ENCODE measurements at regions not wholly inside any gene's neighbourhood (a gene's known extent, or its start where the extent isn't known, plus 50 kb on each side); places are given as distances from the start of the nearest gene placed in this dataset.

DNA sequence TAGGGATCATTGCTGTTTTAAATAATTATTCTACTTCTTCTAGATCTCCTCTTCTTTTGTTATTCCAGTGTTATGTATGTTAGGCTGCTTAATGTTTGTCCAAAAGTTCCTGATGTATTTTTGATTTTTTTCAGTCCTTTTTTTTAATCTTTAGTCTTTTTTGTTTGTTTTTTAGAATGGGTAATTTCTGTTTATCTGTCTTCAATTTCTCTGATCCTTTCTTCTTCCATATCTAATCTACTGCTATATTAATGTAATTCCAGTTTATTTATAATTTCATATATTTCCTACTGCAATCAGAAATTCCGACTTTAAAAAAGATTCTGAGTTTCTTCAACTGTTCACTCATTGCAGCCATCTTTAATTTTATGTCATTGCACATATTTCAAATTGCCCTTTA lies 452.8 kb upstream of the POT1 start:
- Histone ChIP-seq H3K36me3 (ENCODE audit: control insufficient read depth, insufficient read depth, low read length, severe bottlenecking) (no peaks in the 10 kb centered on the region), H3K9ac (ENCODE audit: low read length) (no peak overlapping the region), H3K27me3 (replicated peaks; ENCODE audit: control insufficient read depth, insufficient read depth, low read length) (no peaks in the 10 kb centered on the region), H3K4me1 (ENCODE audit: control insufficient read depth, insufficient read depth, low read length) (no peaks in the 10 kb centered on the region), H3K9me3 (ENCODE audit: control insufficient read depth, low read length) (peaks cover 16% of the 10 kb centered on the region), H3K4me3 (ENCODE audit: low read length) (no peak overlapping the region)
- DNase-seq (ENCODE audit: low read depth): no peak

DNA sequence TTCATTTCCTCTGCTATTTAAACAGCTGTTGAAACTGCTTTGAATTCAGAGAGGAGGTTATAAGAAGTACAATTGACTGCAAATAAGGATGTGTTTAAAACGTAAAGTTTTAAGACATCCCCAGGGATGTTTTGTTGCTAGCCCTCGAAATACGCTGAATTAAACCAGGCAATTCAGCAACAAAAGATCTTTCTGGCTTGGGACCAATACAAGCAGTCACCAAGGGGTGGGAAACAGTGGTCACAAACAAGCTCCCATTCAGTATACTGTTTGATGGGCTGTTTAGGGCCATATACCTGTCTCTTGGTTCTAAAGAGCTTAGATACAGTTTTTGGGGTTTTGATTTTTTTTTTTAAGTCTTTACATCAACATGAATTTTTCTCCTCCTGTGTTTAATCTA lies 446.3 kb upstream of the POT1 start:
- Histone ChIP-seq H3K4me1 (ENCODE audit: control insufficient read depth, insufficient read depth, low read length) (no peaks in the 10 kb centered on the region), H3K9me3 (ENCODE audit: control insufficient read depth, low read length) (no peaks in the 10 kb centered on the region), H3K27me3 (replicated peaks; ENCODE audit: control insufficient read depth, insufficient read depth, low read length) (no peaks in the 10 kb centered on the region), H3K36me3 (ENCODE audit: control insufficient read depth, insufficient read depth, low read length, severe bottlenecking) (no peaks in the 10 kb centered on the region), H3K4me3 (ENCODE audit: low read length) (no peak overlapping the region), H3K9ac (ENCODE audit: low read length) (no peak overlapping the region)
- DNase-seq (ENCODE audit: low read depth): no peak

DNA sequence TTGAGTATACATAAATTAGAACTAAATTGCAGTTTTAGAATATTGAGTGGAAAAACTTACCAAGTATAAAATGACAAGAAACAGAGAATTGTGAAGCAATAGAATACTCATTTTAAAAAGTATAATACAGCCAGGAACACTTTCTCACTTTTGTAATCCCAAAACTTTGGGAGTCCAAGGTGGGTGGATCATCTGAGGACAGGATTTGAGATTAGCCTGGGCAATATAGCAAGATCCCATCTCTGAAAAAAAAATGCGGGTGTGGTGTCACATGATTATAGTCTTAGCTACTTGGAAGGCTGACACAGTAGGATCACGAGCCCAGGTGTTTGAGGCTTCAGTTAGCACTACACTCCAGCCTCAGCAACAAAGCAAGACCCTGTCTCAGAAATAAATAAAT lies 440.9 kb upstream of the POT1 start:
- no peak overlapping the region for H3K9ac ChIP-seq (ENCODE audit: low read length)
- H3K4me1 ChIP-seq (ENCODE audit: control insufficient read depth, insufficient read depth, low read length): no peaks in the 10 kb centered on the region
- DNase-seq (ENCODE audit: low read depth): no peak
- H3K9me3 ChIP-seq (ENCODE audit: control insufficient read depth, low read length): no peaks in the 10 kb centered on the region
- no peaks in the 10 kb centered on the region for H3K27me3 ChIP-seq (replicated peaks; ENCODE audit: control insufficient read depth, insufficient read depth, low read length)
- H3K4me3 ChIP-seq (ENCODE audit: low read length): no peak overlapping the region
- H3K36me3 ChIP-seq (ENCODE audit: control insufficient read depth, insufficient read depth, low read length, severe bottlenecking): no peaks in the 10 kb centered on the region

DNA sequence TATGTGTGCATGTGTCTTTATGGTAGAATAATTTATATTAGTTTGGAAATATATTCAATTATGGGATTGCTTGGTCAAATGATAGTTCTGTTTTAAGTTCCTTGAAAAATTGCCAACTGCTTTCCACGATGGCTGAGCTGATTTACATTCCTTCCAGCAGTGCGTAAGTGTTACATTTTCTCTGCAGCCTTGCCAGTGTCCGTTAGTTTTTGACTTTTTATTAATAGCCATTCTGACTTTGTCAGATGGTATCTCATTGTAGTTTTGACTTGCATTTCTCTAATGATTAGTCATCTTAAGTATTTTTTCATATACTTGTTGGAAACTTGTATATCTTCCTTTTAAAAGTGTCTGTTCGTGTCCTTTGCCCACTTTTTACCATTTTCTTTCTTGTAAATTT lies 434.2 kb upstream of the POT1 start:
- Histone ChIP-seq H3K4me1 (ENCODE audit: control insufficient read depth, insufficient read depth, low read length) (no peaks in the 10 kb centered on the region), H3K36me3 (ENCODE audit: control insufficient read depth, insufficient read depth, low read length, severe bottlenecking) (no peaks in the 10 kb centered on the region), H3K4me3 (ENCODE audit: low read length) (no peak overlapping the region), H3K9ac (ENCODE audit: low read length) (no peak overlapping the region), H3K9me3 (ENCODE audit: control insufficient read depth, low read length) (no peaks in the 10 kb centered on the region), H3K27me3 (replicated peaks; ENCODE audit: control insufficient read depth, insufficient read depth, low read length) (no peaks in the 10 kb centered on the region)
- DNase-seq (ENCODE audit: low read depth): no peak

DNA sequence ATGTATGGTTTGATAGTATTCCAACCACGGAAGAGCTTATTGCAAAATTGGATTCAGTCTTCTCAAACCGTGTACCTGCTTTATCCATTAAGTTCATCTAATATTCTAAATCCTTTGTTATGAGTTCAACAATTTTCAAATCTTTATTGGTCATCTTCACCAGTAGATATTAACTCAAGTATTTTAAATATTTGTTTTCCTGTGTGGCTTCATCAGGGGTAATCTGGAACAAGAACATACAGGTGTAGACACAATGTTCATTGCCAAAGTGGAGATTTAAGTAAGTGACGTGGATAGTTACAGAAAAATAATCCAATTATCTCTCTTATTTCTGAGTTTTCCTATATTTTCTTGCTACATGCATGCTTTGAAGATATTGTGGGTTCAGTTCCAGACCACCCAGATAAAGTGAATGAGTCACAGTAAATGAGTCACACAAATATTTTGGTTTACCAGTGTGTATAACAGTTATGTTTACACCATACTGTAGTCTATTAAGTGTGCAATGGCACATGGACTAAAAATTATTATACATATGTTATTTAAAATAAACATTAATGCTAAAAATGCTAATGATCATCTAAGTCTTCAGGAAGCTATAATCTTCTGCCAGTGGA lies 429.0 kb upstream of the POT1 start:
- no peak for DNase-seq (ENCODE audit: low read depth)
- no peak overlapping the region for H3K4me3 ChIP-seq (ENCODE audit: low read length)
- no peaks in the 10 kb centered on the region for H3K36me3 ChIP-seq (ENCODE audit: control insufficient read depth, insufficient read depth, low read length, severe bottlenecking)
- no peaks in the 10 kb centered on the region for H3K4me1 ChIP-seq (ENCODE audit: control insufficient read depth, insufficient read depth, low read length)
- no peaks in the 10 kb centered on the region for H3K27me3 ChIP-seq (replicated peaks; ENCODE audit: control insufficient read depth, insufficient read depth, low read length)
- no peaks in the 10 kb centered on the region for H3K9me3 ChIP-seq (ENCODE audit: control insufficient read depth, low read length)
- no peak overlapping the region for H3K9ac ChIP-seq (ENCODE audit: low read length)

DNA sequence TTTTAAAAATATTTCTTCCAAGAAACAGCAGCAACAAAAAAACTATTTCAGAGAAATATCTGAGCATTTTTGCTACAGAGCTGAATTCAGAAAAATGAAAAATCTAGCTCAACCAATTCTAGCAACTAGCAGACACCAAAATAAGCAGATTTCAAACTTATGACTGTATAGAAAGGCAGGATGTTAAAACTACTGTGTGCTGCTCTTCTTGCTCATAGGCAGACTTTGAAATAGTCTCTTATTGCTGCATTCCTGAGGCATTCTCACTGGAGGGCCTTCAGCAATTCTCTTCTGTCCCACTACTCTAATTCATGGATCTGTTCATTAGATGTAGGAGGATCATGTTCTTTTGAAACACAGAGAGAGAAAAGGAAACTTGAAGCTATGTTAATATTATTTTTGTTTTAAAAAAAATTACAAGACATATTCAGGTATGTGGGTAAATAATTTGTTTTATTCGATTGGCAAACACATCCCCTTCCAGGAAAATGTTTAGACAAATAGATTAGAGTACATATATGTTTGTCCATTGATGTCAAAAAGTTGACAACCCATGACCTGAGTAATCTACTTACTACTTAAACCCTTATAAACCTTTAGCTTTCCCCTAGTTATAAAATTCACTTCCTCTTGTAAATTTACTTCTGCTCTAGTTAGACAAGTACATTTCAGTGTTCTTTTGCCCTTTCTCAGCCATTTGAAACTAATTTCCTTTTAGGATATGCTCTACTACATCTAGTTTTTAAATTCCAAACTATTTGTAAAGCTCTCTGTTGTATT lies 428.2 kb upstream of the POT1 start:
- Histone ChIP-seq H3K9ac (ENCODE audit: low read length) (no peak overlapping the region), H3K36me3 (ENCODE audit: control insufficient read depth, insufficient read depth, low read length, severe bottlenecking) (no peaks in the 10 kb centered on the region), H3K4me1 (ENCODE audit: control insufficient read depth, insufficient read depth, low read length) (no peaks in the 10 kb centered on the region), H3K4me3 (ENCODE audit: low read length) (no peak overlapping the region), H3K9me3 (ENCODE audit: control insufficient read depth, low read length) (no peaks in the 10 kb centered on the region), H3K27me3 (replicated peaks; ENCODE audit: control insufficient read depth, insufficient read depth, low read length) (no peaks in the 10 kb centered on the region)
- DNase-seq (ENCODE audit: low read depth): no peak

DNA sequence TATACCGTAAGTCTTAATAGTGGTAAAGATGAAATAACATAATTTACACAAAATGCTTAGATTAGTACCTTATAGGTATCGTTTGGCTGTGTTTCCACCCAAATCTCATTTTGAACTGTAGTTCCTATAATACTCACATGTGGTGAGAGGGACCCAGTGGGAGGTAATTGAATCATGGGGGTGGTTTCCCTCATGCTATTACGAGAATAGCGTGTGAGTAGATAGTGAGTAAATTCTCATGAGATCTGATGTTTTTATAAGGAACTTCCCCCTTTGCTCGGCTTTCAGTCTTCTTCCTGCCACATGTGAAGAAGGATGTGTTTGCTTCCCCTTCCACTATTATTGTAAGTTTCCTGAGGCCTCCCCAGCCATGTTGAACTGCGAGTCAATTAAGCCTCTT lies 426.3 kb upstream of the POT1 start:
- no peak overlapping the region for H3K9ac ChIP-seq (ENCODE audit: low read length)
- no peak for DNase-seq (ENCODE audit: low read depth)
- H3K9me3 ChIP-seq (ENCODE audit: control insufficient read depth, low read length): no peaks in the 10 kb centered on the region
- H3K36me3 ChIP-seq (ENCODE audit: control insufficient read depth, insufficient read depth, low read length, severe bottlenecking): no peaks in the 10 kb centered on the region
- H3K27me3 ChIP-seq (replicated peaks; ENCODE audit: control insufficient read depth, insufficient read depth, low read length): no peaks in the 10 kb centered on the region
- H3K4me3 ChIP-seq (ENCODE audit: low read length): no peak overlapping the region
- no peaks in the 10 kb centered on the region for H3K4me1 ChIP-seq (ENCODE audit: control insufficient read depth, insufficient read depth, low read length)

DNA sequence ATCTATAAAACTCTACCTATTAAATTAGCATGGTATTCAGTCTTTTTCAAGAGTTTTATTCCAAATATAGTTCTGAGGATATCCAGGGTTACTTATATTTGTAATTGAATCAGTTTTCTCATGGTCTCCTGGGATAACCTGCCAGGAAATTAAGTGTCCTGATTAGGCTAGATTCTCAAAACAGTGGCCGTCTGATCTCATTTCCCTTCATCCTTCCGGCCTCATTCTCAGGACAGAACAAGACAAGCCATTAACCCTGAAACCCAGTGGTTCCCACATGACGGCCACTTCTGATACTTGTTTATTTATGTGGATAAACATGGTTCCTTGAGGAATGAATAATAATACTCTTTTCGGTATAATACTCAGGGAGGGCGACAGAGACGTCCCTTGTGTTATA lies 417.6 kb upstream of the POT1 start:
- Histone ChIP-seq H3K4me3 (ENCODE audit: low read length) (no peak overlapping the region), H3K4me1 (ENCODE audit: control insufficient read depth, insufficient read depth, low read length) (no peaks in the 10 kb centered on the region), H3K9ac (ENCODE audit: low read length) (no peak overlapping the region), H3K36me3 (ENCODE audit: control insufficient read depth, insufficient read depth, low read length, severe bottlenecking) (no peaks in the 10 kb centered on the region), H3K9me3 (ENCODE audit: control insufficient read depth, low read length) (no peaks in the 10 kb centered on the region), H3K27me3 (replicated peaks; ENCODE audit: control insufficient read depth, insufficient read depth, low read length) (no peaks in the 10 kb centered on the region)
- no peak for DNase-seq (ENCODE audit: low read depth)

DNA sequence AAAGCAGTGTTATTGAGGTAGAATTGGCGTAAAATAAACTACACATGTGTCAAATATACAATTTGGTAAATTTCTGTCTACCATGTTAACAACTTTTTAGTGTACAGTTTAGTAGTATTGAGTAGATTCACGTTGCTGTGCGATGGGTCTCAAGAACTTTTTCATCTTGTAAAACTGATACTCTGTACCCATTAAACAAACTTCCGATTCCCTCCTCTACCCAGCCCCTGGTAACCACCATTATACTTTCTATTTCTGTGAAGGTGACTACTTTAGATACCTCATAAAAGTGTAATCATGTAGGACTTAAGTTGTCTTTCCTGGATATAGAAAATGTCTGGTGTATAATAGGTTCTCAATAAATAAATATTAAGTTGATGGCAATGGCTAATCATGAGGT lies 408.5 kb upstream of the POT1 start:
- Histone ChIP-seq H3K4me3 (ENCODE audit: low read length) (no peak overlapping the region), H3K27me3 (replicated peaks; ENCODE audit: control insufficient read depth, insufficient read depth, low read length) (no peaks in the 10 kb centered on the region), H3K9ac (ENCODE audit: low read length) (no peak overlapping the region), H3K36me3 (ENCODE audit: control insufficient read depth, insufficient read depth, low read length, severe bottlenecking) (no peaks in the 10 kb centered on the region), H3K9me3 (ENCODE audit: control insufficient read depth, low read length) (no peaks in the 10 kb centered on the region), H3K4me1 (ENCODE audit: control insufficient read depth, insufficient read depth, low read length) (no peaks in the 10 kb centered on the region)
- no peak for DNase-seq (ENCODE audit: low read depth)

DNA sequence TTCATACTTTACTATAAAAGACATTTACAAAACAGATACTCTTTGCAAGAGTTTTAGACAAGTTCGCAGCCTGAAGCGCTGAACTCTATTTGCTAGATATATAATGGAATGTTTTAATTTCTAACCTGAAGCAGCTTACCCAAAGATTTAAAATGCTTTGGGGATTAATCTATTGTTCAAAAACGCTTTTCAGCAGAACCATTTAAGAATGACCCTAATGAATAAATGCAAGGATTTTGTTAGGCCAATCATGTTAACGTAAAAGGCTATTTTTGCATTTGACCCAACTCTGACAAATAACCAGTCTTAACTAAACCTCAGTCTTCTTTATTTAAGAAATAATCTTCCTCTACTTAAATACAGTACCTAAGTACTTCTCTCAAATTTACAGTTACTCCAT lies 406.7 kb upstream of the POT1 start:
- Histone ChIP-seq H3K36me3 (ENCODE audit: control insufficient read depth, insufficient read depth, low read length, severe bottlenecking) (no peaks in the 10 kb centered on the region), H3K9ac (ENCODE audit: low read length) (no peak overlapping the region), H3K4me3 (ENCODE audit: low read length) (no peak overlapping the region), H3K27me3 (replicated peaks; ENCODE audit: control insufficient read depth, insufficient read depth, low read length) (no peaks in the 10 kb centered on the region), H3K9me3 (ENCODE audit: control insufficient read depth, low read length) (no peaks in the 10 kb centered on the region), H3K4me1 (ENCODE audit: control insufficient read depth, insufficient read depth, low read length) (no peaks in the 10 kb centered on the region)
- no peak for DNase-seq (ENCODE audit: low read depth)

DNA sequence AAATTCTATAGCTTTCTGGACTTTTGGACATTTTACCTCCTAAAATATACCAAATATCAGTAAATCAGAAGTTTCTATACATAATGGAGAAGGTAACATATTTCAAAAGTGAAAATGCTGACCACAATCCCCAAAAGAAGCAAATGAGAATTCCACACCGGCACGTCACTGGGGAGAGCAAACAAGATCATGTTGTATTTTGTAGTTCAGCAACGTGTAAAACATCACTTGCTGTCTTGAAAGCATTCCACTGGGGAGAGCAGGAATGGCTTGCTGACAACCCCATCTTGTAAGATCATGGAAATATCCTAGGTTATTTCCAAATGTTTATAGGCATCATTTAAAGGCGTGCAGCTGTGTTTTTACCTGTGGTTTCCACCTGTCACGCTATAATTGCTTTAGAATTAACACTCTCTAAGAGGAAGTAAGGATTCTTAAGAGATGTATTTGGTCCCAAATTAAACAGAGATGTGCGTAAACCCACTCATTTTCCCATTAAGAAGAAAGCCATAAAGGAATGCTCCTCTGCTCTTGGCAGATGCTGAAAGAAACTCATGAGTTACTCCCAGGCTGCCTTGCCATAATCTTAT lies 397.1 kb upstream of the POT1 start:
- no peak for DNase-seq (ENCODE audit: low read depth)
- Histone ChIP-seq H3K9ac (ENCODE audit: low read length) (no peak overlapping the region), H3K27me3 (replicated peaks; ENCODE audit: control insufficient read depth, insufficient read depth, low read length) (no peaks in the 10 kb centered on the region), H3K4me3 (ENCODE audit: low read length) (no peak overlapping the region), H3K9me3 (ENCODE audit: control insufficient read depth, low read length) (peaks cover 4% of the 10 kb centered on the region), H3K36me3 (ENCODE audit: control insufficient read depth, insufficient read depth, low read length, severe bottlenecking) (no peaks in the 10 kb centered on the region), H3K4me1 (ENCODE audit: control insufficient read depth, insufficient read depth, low read length) (no peaks in the 10 kb centered on the region)
